ENCODE measurements at regions not wholly inside any gene's neighbourhood (a gene's known extent, or its start where the extent isn't known, plus 50 kb on each side); places are given as distances from the start of the nearest gene placed in this dataset.

DNA sequence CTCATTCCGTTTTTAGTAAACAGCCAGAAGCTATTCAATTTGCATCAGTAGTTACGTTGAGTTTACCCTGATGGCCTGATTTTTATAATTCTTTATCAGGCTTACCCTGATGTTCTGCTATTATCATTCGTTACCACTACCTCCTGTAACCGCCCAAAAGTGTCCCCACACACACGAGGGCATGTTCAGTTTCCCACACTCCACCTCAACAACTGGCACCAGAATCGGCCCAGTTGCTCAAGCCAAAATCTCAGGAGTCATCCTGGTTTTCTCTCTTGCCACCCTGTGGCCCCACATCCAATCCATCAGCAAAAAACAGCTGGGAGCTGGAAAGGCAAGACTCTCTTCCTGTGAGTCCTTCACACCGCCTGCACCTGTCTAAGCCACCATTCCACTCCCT, 102.9 kb upstream of the RAB6C start:
- H3K27me3 ChIP-seq (ENCODE audit: control insufficient read depth in 2 of 2, insufficient read depth in 1 of 2, low read length in 1 of 2): no peaks in the 10 kb centered on the region
- 93% methylated on average over 7 of the region's 7 CpGs for WGBS
- no peaks in the 10 kb centered on the region for H3K36me3 ChIP-seq (ENCODE audit: control insufficient read depth in 2 of 2, insufficient read depth in 2 of 2, low read length in 1 of 2)
- no peak for DNase-seq (ENCODE audit: low read depth in 6 of 9, low spot score in 9 of 9)
- no peak overlapping the region for H3K27ac ChIP-seq (ENCODE audit: low read depth in 1 of 2, low read length in 1 of 2)
- H3K4me3 ChIP-seq (ENCODE audit: low read length in 2 of 2): peak overlapping the region in 1 of 2 donors; percentile 87
- peaks cover 6% of the 10 kb centered on the region in 2 donors for H3K4me1 ChIP-seq (ENCODE audit: control insufficient read depth in 2 of 2, insufficient read depth in 2 of 2, low read length in 2 of 2)
- no peaks in the 10 kb centered on the region for H3K9me3 ChIP-seq (ENCODE audit: control insufficient read depth in 2 of 2, insufficient read depth in 1 of 2, low read length in 1 of 2)

DNA sequence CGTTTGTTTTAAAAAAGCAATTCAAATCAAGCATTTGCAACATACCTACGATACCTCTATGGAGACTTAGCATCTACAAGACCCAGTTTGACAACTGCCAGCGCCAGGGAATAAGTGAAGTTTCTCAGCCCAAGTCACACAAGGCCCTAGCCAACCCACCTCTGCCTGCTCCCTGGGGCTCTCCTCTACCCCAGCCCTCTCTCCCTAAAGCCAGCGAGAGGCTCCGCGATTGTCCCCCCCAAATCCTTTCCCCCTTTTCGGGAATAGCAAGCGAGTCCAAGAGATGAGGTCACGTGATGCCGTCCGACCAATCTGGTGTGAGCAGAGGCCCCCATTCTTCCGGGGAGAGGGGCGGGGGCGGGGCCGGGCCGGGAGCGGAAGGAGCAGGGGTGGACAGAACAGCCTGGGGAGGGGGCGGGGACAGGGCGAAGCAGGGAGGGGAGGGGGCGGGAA, 102.2 kb upstream of the RAB6C start:
- Histone ChIP-seq H3K27me3 (ENCODE audit: control insufficient read depth in 2 of 2, insufficient read depth in 1 of 2, low read length in 1 of 2) (no peaks in the 10 kb centered on the region), H3K4me1 (ENCODE audit: control insufficient read depth in 2 of 2, insufficient read depth in 2 of 2, low read length in 2 of 2) (peaks cover 6% of the 10 kb centered on the region in 2 donors), H3K9me3 (ENCODE audit: control insufficient read depth in 2 of 2, insufficient read depth in 1 of 2, low read length in 1 of 2) (no peaks in the 10 kb centered on the region), H3K4me3 (ENCODE audit: low read length in 2 of 2) (peak overlapping the region; percentile 54 to 87), H3K27ac (ENCODE audit: low read depth in 1 of 2, low read length in 1 of 2) (peak overlapping the region; percentile 19 to 67), H3K36me3 (ENCODE audit: control insufficient read depth in 2 of 2, insufficient read depth in 2 of 2, low read length in 1 of 2) (no peaks in the 10 kb centered on the region)
- under 1% methylated on average over 19 of the region's 20 CpGs for WGBS
- peak; percentile 67 to 94 (median 85) for DNase-seq (ENCODE audit: low read depth in 6 of 9, low spot score in 9 of 9)

DNA sequence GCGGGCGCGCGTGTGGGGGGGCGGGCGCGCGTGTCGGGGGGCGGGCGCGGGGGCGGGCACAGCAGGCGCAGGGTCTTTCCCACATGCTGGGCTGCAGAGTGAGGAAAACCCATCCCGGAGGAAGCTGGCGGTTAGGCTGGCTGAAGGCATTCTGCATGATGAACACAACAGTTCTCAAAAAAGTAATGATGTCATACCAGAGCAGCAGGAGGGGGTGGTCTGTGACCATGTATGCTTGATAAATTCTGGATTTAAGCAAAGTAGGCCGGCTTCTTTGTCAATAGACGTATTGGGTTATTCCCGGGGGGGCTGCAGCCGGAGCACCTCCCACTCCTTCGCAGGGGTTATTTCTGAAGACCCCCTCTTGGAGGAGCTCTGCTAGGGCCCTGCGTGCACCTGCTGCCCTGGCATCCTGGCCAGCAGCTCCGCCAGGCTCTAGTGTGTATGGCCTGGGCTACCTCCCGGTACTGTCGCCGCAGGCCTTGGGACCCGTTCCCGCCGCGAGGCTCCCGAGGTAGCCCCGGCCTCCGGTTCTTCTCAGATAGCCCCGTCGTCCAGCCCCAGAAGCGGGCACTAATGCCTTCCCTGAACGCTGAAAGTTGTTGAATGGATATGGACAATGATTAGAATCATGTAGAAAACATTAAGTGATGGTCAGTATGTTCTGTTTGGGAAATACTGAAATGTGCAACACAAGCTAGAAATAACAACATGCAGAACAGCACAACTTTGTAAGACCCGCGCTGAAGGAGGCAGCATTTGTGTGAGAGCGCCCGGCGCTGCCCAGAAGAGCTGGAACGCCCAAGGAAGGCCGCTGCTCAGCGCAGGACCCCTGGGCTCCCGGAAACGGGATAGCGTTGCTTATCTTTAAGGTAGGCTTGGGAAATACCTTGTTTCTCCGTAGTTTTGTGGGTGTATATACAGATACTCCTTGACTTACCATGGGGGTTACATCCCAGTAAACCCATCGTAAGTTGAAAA, 101.4 kb upstream of the RAB6C start:
- peak in 7 of 9 donors; percentile 1 to 65 (median 18) for DNase-seq (ENCODE audit: low read depth in 6 of 9, low spot score in 9 of 9)
- Histone ChIP-seq H3K4me1 (ENCODE audit: control insufficient read depth in 2 of 2, insufficient read depth in 2 of 2, low read length in 2 of 2) (peaks cover 6% of the 10 kb centered on the region in 2 donors), H3K4me3 (ENCODE audit: low read length in 2 of 2) (peak overlapping the region; percentile 40 to 54), H3K27ac (ENCODE audit: low read depth in 1 of 2, low read length in 1 of 2) (no peak overlapping the region), H3K36me3 (ENCODE audit: control insufficient read depth in 2 of 2, insufficient read depth in 2 of 2, low read length in 1 of 2) (no peaks in the 10 kb centered on the region), H3K9me3 (ENCODE audit: control insufficient read depth in 2 of 2, insufficient read depth in 1 of 2, low read length in 1 of 2) (no peaks in the 10 kb centered on the region), H3K27me3 (ENCODE audit: control insufficient read depth in 2 of 2, insufficient read depth in 1 of 2, low read length in 1 of 2) (no peaks in the 10 kb centered on the region)
- 50% methylated on average over 50 of the region's 50 CpGs for WGBS

DNA sequence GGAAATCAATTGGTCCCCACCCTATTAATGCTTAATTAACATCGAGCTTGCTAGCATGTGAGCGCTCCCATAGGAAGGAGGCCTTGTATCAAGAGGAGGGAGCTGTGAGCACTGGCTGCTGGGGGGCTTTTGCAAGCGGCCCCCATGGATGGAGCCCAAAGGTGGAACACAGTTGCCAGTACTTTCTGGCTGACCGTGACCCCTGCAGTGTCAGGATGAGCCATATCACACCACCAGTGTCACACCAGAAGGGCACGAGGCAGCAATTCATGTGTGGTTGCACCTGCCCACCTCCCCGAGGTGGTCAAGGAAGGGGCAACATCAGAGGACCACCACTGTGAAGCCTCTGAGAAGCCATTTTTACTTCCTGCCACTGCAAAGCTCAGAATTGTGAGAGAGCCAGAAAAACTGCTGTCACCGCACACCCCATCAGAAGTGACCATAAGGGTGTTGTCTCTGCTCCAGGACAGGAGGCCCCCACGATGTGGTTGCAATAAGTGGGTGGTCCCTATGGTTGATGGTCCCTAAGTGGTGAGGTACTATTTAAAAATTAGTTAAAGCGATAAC, 99.8 kb upstream of the RAB6C start:
- no peak for DNase-seq (ENCODE audit: low read depth in 6 of 9, low spot score in 9 of 9)
- Histone ChIP-seq H3K4me3 (ENCODE audit: low read length in 2 of 2) (no peak overlapping the region), H3K27ac (ENCODE audit: low read depth in 1 of 2, low read length in 1 of 2) (no peak overlapping the region), H3K9me3 (ENCODE audit: control insufficient read depth in 2 of 2, insufficient read depth in 1 of 2, low read length in 1 of 2) (no peaks in the 10 kb centered on the region), H3K4me1 (ENCODE audit: control insufficient read depth in 2 of 2, insufficient read depth in 2 of 2, low read length in 2 of 2) (peaks cover 6% of the 10 kb centered on the region in 2 donors), H3K27me3 (ENCODE audit: control insufficient read depth in 2 of 2, insufficient read depth in 1 of 2, low read length in 1 of 2) (no peaks in the 10 kb centered on the region), H3K36me3 (ENCODE audit: control insufficient read depth in 2 of 2, insufficient read depth in 2 of 2, low read length in 1 of 2) (no peaks in the 10 kb centered on the region)
- 95% methylated on average over 9 of the region's 9 CpGs for WGBS

DNA sequence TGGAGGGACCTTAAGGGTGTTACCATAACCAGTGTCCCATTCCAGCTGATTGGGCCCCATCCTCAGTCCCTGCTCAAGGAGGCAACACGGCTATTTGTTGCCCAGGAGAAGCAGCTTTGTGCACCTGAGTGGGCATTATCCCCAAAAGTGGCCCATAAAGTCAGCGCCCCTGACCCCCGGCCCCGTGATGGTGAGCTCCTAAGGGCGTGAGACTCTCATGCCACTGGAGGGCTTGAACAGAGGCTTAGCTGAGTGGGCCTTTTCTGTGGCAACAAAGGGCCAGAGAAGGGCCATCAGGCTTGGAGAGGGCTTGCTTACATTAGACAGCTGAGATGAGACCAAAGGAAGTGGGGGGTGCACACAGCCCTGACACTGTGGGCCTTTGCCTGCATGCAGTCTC, 99.2 kb upstream of the RAB6C start:
- no peak overlapping the region for H3K4me3 ChIP-seq (ENCODE audit: low read length in 2 of 2)
- DNase-seq (ENCODE audit: low read depth in 6 of 9, low spot score in 9 of 9): no peak
- H3K27me3 ChIP-seq (ENCODE audit: control insufficient read depth in 2 of 2, insufficient read depth in 1 of 2, low read length in 1 of 2): no peaks in the 10 kb centered on the region
- WGBS: 97% methylated on average over 5 of the region's 5 CpGs
- peaks cover 6% of the 10 kb centered on the region in 2 donors for H3K4me1 ChIP-seq (ENCODE audit: control insufficient read depth in 2 of 2, insufficient read depth in 2 of 2, low read length in 2 of 2)
- H3K27ac ChIP-seq (ENCODE audit: low read depth in 1 of 2, low read length in 1 of 2): no peak overlapping the region
- H3K36me3 ChIP-seq (ENCODE audit: control insufficient read depth in 2 of 2, insufficient read depth in 2 of 2, low read length in 1 of 2): no peaks in the 10 kb centered on the region
- H3K9me3 ChIP-seq (ENCODE audit: control insufficient read depth in 2 of 2, insufficient read depth in 1 of 2, low read length in 1 of 2): no peaks in the 10 kb centered on the region

DNA sequence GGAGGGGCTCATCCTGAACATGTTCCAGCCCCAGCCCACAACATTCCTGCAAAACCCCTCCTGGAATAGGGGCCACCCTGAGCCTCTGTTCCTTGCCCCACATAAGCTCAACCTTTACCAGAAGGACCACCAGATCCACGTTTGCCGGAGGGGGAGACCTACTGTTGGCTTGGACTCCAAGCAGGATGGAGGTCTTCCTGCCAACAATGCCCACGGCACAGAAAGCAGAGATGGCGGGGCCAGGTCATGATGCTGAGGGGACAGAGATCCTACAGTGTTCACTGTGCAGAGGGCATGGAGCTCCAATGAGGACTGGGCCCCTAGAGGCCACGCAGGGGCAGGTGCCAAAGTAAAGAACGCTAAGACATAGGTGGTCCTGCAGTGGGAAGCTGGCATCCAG, 98.5 kb upstream of the RAB6C start:
- H3K4me3 ChIP-seq (ENCODE audit: low read length in 2 of 2): no peak overlapping the region
- no peak for DNase-seq (ENCODE audit: low read depth in 6 of 9, low spot score in 9 of 9)
- H3K27ac ChIP-seq (ENCODE audit: low read depth in 1 of 2, low read length in 1 of 2): no peak overlapping the region
- H3K36me3 ChIP-seq (ENCODE audit: control insufficient read depth in 2 of 2, insufficient read depth in 2 of 2, low read length in 1 of 2): no peaks in the 10 kb centered on the region
- WGBS: 98% methylated on average over 6 of the region's 6 CpGs
- peaks cover 6% of the 10 kb centered on the region in 2 donors for H3K4me1 ChIP-seq (ENCODE audit: control insufficient read depth in 2 of 2, insufficient read depth in 2 of 2, low read length in 2 of 2)
- H3K27me3 ChIP-seq (ENCODE audit: control insufficient read depth in 2 of 2, insufficient read depth in 1 of 2, low read length in 1 of 2): no peaks in the 10 kb centered on the region
- no peaks in the 10 kb centered on the region for H3K9me3 ChIP-seq (ENCODE audit: control insufficient read depth in 2 of 2, insufficient read depth in 1 of 2, low read length in 1 of 2)

DNA sequence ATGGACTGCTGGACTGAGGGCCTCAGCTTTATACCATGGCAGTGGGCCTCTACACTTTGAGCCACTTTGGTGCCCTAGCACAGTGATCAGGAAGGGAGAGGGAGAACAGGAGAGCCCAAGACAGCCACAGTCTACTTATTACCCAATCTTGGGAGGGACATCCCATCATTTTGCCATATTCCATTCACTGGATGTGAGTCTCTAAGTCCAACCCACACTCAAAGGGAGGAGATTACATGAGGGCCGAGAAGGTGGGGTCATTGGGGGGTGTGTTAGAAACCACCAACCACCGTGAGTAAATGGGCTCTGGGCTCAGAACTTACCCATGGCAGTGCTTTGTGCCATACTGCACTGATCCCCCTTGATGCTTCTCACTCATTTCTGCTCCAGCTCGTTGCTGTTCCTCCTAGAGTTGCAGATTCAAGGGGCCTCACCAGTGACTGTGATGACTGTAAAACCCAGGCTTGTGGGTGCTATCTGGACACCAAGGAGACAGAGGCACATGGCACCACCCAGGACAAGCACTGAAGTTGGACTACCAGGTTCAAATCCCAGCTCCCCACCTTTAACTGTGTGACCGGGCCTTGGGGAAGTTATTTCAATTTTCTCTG, 97.6 kb upstream of the RAB6C start:
- Histone ChIP-seq H3K27ac (ENCODE audit: low read depth in 1 of 2, low read length in 1 of 2) (no peak overlapping the region), H3K4me3 (ENCODE audit: low read length in 2 of 2) (no peak overlapping the region), H3K4me1 (ENCODE audit: control insufficient read depth in 2 of 2, insufficient read depth in 2 of 2, low read length in 2 of 2) (peaks cover 1% of the 10 kb centered on the region in 2 donors), H3K36me3 (ENCODE audit: control insufficient read depth in 2 of 2, insufficient read depth in 2 of 2, low read length in 1 of 2) (no peaks in the 10 kb centered on the region), H3K9me3 (ENCODE audit: control insufficient read depth in 2 of 2, insufficient read depth in 1 of 2, low read length in 1 of 2) (no peaks in the 10 kb centered on the region), H3K27me3 (ENCODE audit: control insufficient read depth in 2 of 2, insufficient read depth in 1 of 2, low read length in 1 of 2) (no peaks in the 10 kb centered on the region)
- WGBS: 94% methylated on average over 4 of the region's 4 CpGs
- DNase-seq (ENCODE audit: low read depth in 6 of 9, low spot score in 9 of 9): no peak

DNA sequence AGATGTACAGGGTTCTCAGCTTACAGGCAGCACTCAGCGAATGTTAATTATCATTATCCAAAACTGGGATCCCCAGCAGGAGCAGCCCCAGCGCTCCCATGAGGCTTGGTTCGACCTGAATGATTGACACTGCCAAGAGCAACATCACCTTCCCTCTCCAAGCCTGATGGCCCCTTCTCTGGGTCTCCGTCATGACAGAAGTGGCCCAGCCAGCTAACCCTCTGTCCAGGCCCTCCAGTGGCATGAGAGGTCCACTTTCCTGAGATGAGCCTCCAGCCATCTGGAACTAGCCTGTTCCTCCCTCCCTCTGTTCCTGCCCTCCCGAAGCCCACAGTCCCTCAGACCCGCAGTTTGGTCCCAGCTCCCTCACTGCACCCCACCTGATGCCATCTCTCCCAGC, 97.0 kb upstream of the RAB6C start:
- no peaks in the 10 kb centered on the region for H3K27me3 ChIP-seq (ENCODE audit: control insufficient read depth in 2 of 2, insufficient read depth in 1 of 2, low read length in 1 of 2)
- no peaks in the 10 kb centered on the region for H3K4me1 ChIP-seq (ENCODE audit: control insufficient read depth in 2 of 2, insufficient read depth in 2 of 2, low read length in 2 of 2)
- no peak for DNase-seq (ENCODE audit: low read depth in 6 of 9, low spot score in 9 of 9)
- no peak overlapping the region for H3K27ac ChIP-seq (ENCODE audit: low read depth in 1 of 2, low read length in 1 of 2)
- H3K36me3 ChIP-seq (ENCODE audit: control insufficient read depth in 2 of 2, insufficient read depth in 2 of 2, low read length in 1 of 2): no peaks in the 10 kb centered on the region
- no peak overlapping the region for H3K4me3 ChIP-seq (ENCODE audit: low read length in 2 of 2)
- no peaks in the 10 kb centered on the region for H3K9me3 ChIP-seq (ENCODE audit: control insufficient read depth in 2 of 2, insufficient read depth in 1 of 2, low read length in 1 of 2)
- 95% methylated on average over 6 of the region's 6 CpGs for WGBS

DNA sequence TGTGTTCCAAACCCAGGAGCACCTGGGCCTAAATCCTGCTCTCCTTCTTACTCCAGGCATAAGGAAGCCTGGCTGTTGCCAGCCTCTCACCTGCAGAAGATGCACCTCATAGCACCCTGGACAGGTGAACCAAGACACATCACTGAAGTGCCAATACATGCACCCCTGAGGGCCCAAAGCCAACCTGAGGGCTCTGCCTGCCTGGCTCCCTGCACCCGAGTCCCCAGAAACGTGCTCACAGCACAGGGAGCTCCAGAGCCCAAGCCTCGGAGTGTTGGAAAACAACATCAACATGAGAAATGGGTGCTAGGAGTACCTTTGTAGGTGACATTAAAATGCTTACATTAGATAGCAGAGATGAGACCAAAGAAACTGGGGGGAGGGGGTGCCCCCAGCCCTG, 96.3 kb upstream of the RAB6C start:
- H3K4me1 ChIP-seq (ENCODE audit: control insufficient read depth in 2 of 2, insufficient read depth in 2 of 2, low read length in 2 of 2): no peaks in the 10 kb centered on the region
- WGBS: 96% methylated on average over 3 of the region's 3 CpGs
- peaks cover 0 to 5% of the 10 kb centered on the region in 2 donors for H3K27me3 ChIP-seq (ENCODE audit: control insufficient read depth in 2 of 2, insufficient read depth in 1 of 2, low read length in 1 of 2)
- no peak for DNase-seq (ENCODE audit: low read depth in 6 of 9, low spot score in 9 of 9)
- H3K9me3 ChIP-seq (ENCODE audit: control insufficient read depth in 2 of 2, insufficient read depth in 1 of 2, low read length in 1 of 2): no peaks in the 10 kb centered on the region
- no peak overlapping the region for H3K4me3 ChIP-seq (ENCODE audit: low read length in 2 of 2)
- H3K36me3 ChIP-seq (ENCODE audit: control insufficient read depth in 2 of 2, insufficient read depth in 2 of 2, low read length in 1 of 2): no peaks in the 10 kb centered on the region
- H3K27ac ChIP-seq (ENCODE audit: low read depth in 1 of 2, low read length in 1 of 2): no peak overlapping the region

Measured in thymus (tissue), 11 donors.